SJSA1 (cell line): ENCODE measurements at regions not wholly inside any gene's neighbourhood (a gene's known extent, or its start where the extent isn't known, plus 50 kb on each side); places are given as distances from the start of the nearest gene placed in this dataset.
"Not testable (repeated sequence)": the region's sequence is repeated elsewhere in the genome, so short reads cannot be mapped to it uniquely, and the experiment has no call there.

Experiments used
- DNase-seq, 2 experiments: peaks; one replicate each; pipeline ENCODE4 v3.0.0-alpha.2; 2015 to 2020; ENCODE audit warnings: low spot score in 2 of 2, low read depth in 1 of 2
- H3K27ac ChIP-seq: fragments of 250-450 bp; sonication (Bioruptor Pico); 2 replicates; pipeline ENCODE4 v1.5.1; 2020; ENCODE audit warnings: mild to moderate bottlenecking, moderate library complexity
- H3K27me3 ChIP-seq: fragments of 250-450 bp; sonication (Bioruptor Pico); replicated peaks from 2 replicates; pipeline ENCODE4 v1.5.1; 2020; ENCODE audit warnings: mild to moderate bottlenecking, moderate library complexity
- H3K36me3 ChIP-seq: fragments of 250-450 bp; sonication (Bioruptor Pico); 2 replicates; pipeline ENCODE4 v1.5.1; 2020; ENCODE audit warnings: mild to moderate bottlenecking
- H3K4me1 ChIP-seq: fragments of 250-450 bp; sonication (Bioruptor Pico); replicated peaks from 2 replicates; pipeline ENCODE4 v1.6.1; 2021; ENCODE audit warnings: mild to moderate bottlenecking
- H3K4me3 ChIP-seq: fragments of 250-450 bp; sonication (Bioruptor Pico); 2 replicates; pipeline ENCODE4 v1.5.1; 2020; ENCODE audit warnings: mild to moderate bottlenecking
- H3K9me3 ChIP-seq: fragments of 250-450 bp; sonication (Bioruptor Pico); replicated peaks from 2 replicates; pipeline ENCODE4 v1.5.1; 2020; ENCODE audit warnings: mild to moderate bottlenecking

DNA sequence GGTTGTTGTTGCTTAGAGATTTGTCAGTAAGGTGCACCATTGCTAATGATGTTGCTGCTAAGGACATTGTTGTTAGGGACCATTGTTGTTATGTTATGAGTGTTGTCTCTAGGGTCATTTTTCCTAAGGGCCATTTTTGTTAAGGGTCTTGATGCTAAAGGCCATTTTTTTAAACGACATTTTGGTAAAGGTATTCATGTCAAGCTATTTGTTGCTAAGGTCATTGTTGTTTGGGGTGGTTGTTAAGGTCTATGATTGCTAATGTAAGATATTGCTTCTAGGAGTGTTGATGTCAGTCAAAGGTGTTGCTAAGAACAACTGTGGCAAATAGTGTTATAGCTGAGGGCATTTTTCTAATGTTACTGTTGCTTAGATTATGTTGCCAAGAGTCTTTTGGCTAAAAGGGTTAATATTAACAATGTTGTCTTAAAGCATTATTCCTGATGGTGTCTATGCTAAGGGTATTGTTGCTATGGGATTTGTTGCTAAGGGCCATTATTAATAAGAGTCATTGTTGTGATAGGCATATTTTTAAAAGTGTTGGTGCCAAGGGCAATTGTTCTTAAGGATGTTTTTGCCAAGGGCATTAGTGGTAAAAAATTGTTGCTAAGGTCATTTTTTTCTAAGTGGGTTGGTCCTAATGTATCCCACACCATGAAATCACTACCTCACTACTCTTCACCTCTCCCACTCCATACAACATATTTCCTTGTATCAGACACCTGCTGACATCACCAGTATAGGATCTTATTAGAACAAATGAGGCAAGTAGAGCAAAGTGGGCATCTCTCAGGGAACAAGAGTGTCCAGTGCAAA is 56.2 kb downstream of the SPATA31A6 start:
- H3K4me1 ChIP-seq, DNase-seq, H3K27me3 ChIP-seq, H3K4me3 ChIP-seq, H3K9me3 ChIP-seq, H3K36me3 ChIP-seq, H3K27ac ChIP-seq: not testable (repeated sequence)

- H3K9me3 ChIP-seq, H3K36me3 ChIP-seq, DNase-seq, H3K27ac ChIP-seq, H3K27me3 ChIP-seq, H3K4me1 ChIP-seq, H3K4me3 ChIP-seq: not testable (repeated sequence)
These were observed 56.8 kb downstream of the SPATA31A6 start for GRCh38 chr9:42240261-42240579.

- not testable (repeated sequence) for H3K27ac ChIP-seq, H3K4me1 ChIP-seq, H3K9me3 ChIP-seq, H3K4me3 ChIP-seq, H3K36me3 ChIP-seq, DNase-seq, H3K27me3 ChIP-seq
These were observed 59.8 kb downstream of the SPATA31A6 start for GRCh38 chr9:42243211-42243610.

DNA sequence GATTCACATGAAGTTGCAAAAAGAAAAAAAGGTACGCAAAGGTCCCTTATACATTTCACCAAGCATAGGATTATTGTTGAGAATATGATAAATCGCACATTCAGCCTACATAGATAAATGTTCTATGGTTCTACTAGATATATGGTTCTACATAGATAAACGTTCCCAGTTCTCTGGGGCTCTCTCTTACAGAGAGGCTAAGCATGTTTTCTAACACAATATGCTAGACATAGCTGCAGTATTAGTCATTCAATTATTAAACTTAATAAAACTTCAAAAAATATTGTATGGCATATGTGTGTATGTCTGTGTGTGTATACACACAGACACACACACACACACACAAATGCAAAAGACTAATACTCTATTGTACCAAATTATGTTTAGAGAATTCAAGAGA is 60.4 kb downstream of the SPATA31A6 start:
- not testable (repeated sequence) for H3K9me3 ChIP-seq, H3K27ac ChIP-seq, H3K36me3 ChIP-seq, H3K4me3 ChIP-seq, H3K4me1 ChIP-seq, H3K27me3 ChIP-seq, DNase-seq

GRCh38 chr9:42268729-42269128 is 85.3 kb downstream of the SPATA31A6 start:
- not testable (repeated sequence) for H3K27me3 ChIP-seq, H3K36me3 ChIP-seq, DNase-seq, H3K9me3 ChIP-seq, H3K4me3 ChIP-seq, H3K27ac ChIP-seq, H3K4me1 ChIP-seq

GRCh38 chr9:42269171-42269570 is 85.7 kb downstream of the SPATA31A6 start:
- H3K27me3 ChIP-seq, H3K4me3 ChIP-seq, H3K9me3 ChIP-seq, H3K36me3 ChIP-seq, H3K27ac ChIP-seq, DNase-seq, H3K4me1 ChIP-seq: not testable (repeated sequence)

DNA sequence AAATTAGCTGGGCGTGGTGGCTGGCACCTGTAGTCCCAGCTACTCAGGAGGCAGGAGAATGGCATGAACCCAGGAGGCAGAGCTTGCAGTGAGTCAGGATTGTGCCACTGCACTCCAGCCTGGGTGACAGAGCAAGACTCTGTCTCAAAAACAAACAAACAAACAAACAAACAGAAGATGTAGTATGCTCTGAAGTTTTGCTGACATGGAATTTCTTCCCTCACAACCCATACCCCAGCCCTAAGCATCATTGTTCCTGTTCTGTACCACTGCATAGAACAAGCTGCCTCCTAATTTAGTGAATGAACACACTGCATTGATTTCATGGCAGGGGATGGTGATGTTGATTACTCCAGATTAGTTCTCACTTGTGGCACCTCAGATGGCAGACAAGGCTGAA is 89.7 kb downstream of the SPATA31A6 start:
- H3K4me3 ChIP-seq, H3K9me3 ChIP-seq, DNase-seq, H3K36me3 ChIP-seq, H3K4me1 ChIP-seq, H3K27me3 ChIP-seq, H3K27ac ChIP-seq: not testable (repeated sequence)

DNA sequence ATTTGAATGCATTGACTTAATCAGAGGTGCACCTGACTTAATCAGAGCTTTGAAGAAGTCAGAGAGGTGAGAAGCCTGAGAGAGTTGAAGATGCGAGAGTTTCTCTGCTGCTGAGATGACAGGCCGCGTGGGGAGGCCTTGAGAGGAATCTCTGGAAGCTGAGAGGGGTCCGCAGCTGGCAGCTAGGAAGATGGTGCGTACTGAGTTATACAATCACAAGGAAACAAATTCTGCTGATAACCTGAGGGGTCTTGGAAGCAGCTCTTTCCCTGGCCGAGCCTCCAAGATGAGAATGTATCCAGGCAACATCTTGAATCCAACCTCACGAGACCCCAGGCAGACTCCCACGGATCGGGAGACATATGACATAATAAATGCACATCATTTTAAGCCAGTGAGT is 91.7 kb downstream of the SPATA31A6 start:
- H3K36me3 ChIP-seq: no peaks in the 10 kb centered on the region
- no peak overlapping the region for H3K27ac ChIP-seq
- H3K4me3 ChIP-seq: no peak overlapping the region
- no peak for DNase-seq
- H3K27me3 ChIP-seq: no peaks in the 10 kb centered on the region
- H3K9me3 ChIP-seq: no peaks in the 10 kb centered on the region
- no peaks in the 10 kb centered on the region for H3K4me1 ChIP-seq

DNA sequence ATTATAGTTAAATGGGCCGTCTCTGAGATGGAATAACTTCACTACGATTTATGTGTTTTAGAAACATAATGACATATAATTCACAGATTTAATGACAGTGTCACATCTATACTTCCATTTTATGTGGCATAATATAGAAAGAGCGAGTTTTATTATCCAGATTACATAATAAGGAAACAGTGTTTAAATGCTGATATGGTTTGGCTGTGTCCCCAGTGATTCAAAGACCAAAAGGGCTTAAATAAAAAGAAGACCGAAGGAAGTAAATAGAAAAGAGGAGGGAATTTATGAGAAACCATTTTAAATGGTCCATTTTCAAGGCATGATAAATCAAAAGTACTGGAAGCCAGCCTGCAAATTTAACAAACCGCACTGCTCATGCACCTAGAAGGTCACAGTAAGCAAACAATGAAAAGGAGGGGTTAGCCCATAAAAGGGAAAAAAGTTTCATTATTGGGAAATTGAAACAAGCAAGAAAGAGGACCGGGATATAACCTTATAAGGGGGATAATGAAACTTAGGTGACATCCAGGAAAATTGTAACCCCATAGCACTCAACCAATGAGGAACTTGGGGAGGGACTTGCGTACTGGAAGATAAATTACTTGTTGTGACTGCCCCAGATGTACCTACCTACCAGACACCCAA is 99.2 kb downstream of the SPATA31A6 start:
- not testable (repeated sequence) for H3K9me3 ChIP-seq, H3K27ac ChIP-seq, H3K4me1 ChIP-seq, DNase-seq, H3K36me3 ChIP-seq, H3K27me3 ChIP-seq, H3K4me3 ChIP-seq

DNA sequence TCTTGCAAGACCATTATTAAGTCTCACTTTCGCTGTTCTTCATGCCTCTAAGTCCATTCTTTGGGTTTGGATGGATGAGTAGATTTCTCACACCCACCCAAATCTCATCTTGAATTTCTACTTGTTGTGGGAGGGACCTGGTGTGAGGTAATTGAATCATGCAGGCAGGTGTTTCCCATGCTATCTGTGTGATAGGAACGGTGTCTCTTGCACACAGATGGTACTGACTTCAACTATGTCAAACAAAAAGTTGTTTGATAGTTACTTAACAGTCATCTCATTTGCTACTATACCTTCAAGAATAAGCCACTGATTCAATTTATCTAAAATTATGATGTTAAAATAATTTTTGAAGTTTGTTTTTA is 99.7 kb downstream of the SPATA31A6 start:
- H3K36me3 ChIP-seq, H3K4me3 ChIP-seq, DNase-seq, H3K9me3 ChIP-seq, H3K27me3 ChIP-seq, H3K4me1 ChIP-seq, H3K27ac ChIP-seq: not testable (repeated sequence)

DNA sequence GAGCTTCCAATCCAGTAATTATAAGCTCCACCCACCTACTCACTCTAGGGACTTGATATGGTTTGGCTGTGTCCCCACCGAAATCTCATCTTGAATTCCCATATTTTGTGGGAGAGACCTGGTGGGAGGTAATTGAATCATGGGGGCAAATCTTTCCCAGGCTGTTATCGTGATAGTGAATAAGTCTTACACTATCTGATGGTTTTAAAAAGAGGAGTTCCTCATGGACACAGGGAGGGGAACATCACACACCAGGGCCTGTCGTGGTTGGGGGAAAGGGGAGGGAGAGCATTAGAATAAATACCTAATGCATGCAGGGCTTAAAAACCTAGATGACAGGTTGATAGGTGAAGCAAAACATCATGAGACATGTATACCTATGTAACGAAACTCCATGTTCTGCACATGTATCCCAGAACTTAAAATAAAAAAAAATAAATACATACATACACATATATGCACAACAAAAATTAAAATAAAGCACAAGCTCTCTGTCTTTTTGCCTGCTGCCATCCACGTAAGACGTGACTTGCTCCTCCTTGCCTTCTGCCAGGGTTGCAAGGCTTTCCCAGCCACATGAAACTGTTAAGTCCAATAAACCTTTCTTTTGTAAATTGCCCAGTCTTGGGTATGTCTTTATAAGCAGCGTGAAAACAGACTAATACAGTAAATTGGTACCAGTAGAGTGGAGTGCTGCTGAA is 102.8 kb downstream of the SPATA31A6 start:
- H3K36me3 ChIP-seq, H3K27ac ChIP-seq, H3K9me3 ChIP-seq, H3K4me3 ChIP-seq, H3K4me1 ChIP-seq, H3K27me3 ChIP-seq, DNase-seq: not testable (repeated sequence)

DNA sequence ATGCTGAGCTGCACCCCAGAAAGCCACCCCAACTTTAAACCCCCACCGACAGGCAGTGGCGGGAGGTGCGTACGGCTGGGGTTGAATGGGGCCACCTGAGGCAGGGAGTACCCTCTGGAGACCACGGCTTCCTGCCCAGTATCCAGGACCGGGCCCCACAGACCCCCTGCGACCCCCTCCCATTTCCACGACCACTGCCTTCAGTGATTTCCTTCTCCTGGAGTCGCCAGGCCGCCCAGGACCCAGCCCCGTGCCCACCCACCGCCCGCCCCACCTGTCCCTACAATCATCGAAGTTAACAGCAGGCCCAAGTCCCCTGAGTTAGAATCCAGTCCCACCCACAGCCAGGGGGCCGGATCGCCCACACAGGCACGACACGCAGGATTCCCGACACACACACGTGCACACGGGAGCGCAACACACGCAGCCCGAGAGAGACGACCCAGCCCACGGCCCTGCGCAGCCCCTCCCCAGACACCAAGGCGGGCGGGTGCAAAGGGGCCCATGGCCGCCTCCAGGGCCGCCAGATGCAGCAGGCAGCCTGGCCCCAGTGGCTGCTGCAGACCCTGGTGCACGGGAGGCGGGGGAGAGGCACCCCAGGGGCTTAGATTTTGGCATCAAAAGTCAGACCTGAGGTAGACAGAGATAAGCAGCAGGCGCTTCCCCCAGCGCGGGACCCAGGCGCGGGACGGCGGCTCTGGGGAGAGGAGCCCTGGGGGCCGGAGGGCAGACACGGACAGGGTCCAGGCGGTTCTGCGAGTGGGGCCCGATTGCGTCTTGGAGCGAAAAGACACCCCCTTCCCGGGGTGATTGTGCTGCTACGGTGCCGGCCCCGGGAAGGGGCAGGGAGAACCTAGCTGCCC is 104.8 kb downstream of the SPATA31A6 start:
- not testable (repeated sequence) for H3K4me3 ChIP-seq, H3K36me3 ChIP-seq, DNase-seq, H3K9me3 ChIP-seq, H3K27ac ChIP-seq, H3K4me1 ChIP-seq, H3K27me3 ChIP-seq

DNA sequence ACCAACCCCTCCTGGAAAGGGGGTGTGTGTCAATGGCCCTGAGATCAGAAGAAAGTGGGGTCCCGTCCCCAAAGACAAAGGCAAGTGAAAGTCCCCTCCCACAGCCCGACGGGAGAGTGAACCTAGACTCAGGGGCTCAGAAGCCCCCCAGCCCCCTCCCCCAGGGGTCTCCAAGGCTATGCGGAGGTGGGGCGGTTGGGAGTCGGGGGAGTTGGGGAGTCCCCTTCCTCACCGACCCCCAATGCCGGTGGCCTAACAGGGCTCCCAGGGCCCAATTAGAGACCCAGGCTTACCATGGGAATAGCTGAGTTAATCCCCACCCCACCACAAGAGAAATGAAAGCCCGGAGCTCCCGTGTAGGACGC is 105.4 kb downstream of the SPATA31A6 start:
- H3K36me3 ChIP-seq, H3K27ac ChIP-seq, H3K27me3 ChIP-seq, H3K4me3 ChIP-seq, H3K9me3 ChIP-seq, H3K4me1 ChIP-seq, DNase-seq: not testable (repeated sequence)

DNA sequence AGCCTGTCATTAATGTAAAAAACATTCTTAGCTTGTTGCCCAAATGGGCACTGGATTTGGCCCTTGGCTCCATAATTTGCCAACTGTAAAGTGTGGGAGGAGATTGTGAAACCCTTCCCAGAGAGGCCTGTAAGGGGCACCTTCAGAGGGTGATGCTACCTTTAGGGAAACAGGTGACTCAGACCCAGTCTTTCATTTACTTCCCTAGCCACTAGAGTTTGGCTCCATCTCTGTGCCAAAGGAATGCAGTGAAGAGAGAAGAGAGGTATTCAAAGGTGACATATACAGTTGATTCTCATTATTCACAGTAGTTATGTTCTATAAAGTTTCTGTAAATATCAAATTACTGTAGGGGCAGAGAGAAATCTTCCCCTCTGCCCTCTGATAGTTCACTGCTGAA is 116.7 kb downstream of the SPATA31A6 start:
- H3K27ac ChIP-seq, H3K36me3 ChIP-seq, H3K4me3 ChIP-seq, H3K27me3 ChIP-seq, H3K4me1 ChIP-seq, H3K9me3 ChIP-seq, DNase-seq: not testable (repeated sequence)
